GM19452 (cell line): ENCODE measurements at regions not wholly inside any gene's neighbourhood (a gene's known extent, or its start where the extent isn't known, plus 50 kb on each side); places are given as distances from the start of the nearest gene placed in this dataset.
"Not testable (repeated sequence)": the region's sequence is repeated elsewhere in the genome, so short reads cannot be mapped to it uniquely, and the experiment has no call there.

Experiments
- ATAC-seq: cut with Tn5 transposase; IDR thresholded peaks from one replicate; pipeline ENCODE4 v1.9.1; 2021; ENCODE audit not compliant: unreplicated experiment

GRCh38 chr10:53356616-53357349, 584.2 kb upstream of the MBL2 start:
- ATAC-seq: no peak

- ATAC-seq: not testable (repeated sequence)
Measured at GRCh38 chr10:53342531-53342930, 569.9 kb upstream of the MBL2 start.

GRCh38 chr10:53338199-53338598, 565.6 kb upstream of the MBL2 start:
- not testable (repeated sequence) for ATAC-seq

- ATAC-seq: not testable (repeated sequence)
Measured at GRCh38 chr10:53335803-53336422, 563.3 kb upstream of the MBL2 start.

- no peak for ATAC-seq
Measured at GRCh38 chr10:53331460-53331859, 558.9 kb upstream of the MBL2 start.

GRCh38 chr10:53326401-53327305, 554.1 kb upstream of the MBL2 start:
- not testable (repeated sequence) for ATAC-seq

- ATAC-seq: no peak
Measured at GRCh38 chr10:53325066-53325465, 552.5 kb upstream of the MBL2 start.

- no peak for ATAC-seq
Measured at GRCh38 chr10:53315709-53316108, 543.1 kb upstream of the MBL2 start.

GRCh38 chr10:53314876-53315275, 542.3 kb upstream of the MBL2 start:
- ATAC-seq: no peak

- ATAC-seq: no peak
Measured at GRCh38 chr10:53298443-53298842, 525.9 kb upstream of the MBL2 start.

- ATAC-seq: no peak
Measured at GRCh38 chr10:53284615-53285182, 512.1 kb upstream of the MBL2 start.

GRCh38 chr10:53276797-53277196, 504.2 kb upstream of the MBL2 start:
- ATAC-seq: no peak

GRCh38 chr10:53269482-53269881, 496.9 kb upstream of the MBL2 start:
- no peak for ATAC-seq

GRCh38 chr10:53260213-53260612, 487.6 kb upstream of the MBL2 start:
- ATAC-seq: no peak

- ATAC-seq: no peak
Measured at GRCh38 chr10:53256623-53257022, 484.0 kb upstream of the MBL2 start.

GRCh38 chr10:53255661-53256205, 483.1 kb upstream of the MBL2 start:
- ATAC-seq: no peak

- no peak for ATAC-seq
Measured at GRCh38 chr10:53253221-53253620, 480.6 kb upstream of the MBL2 start.

GRCh38 chr10:53239873-53240272, 467.3 kb upstream of the MBL2 start:
- ATAC-seq: no peak

- no peak for ATAC-seq
Measured at GRCh38 chr10:53236941-53237340, 464.4 kb upstream of the MBL2 start.

GRCh38 chr10:53233749-53234148, 461.2 kb upstream of the MBL2 start:
- no peak for ATAC-seq

GRCh38 chr10:53230651-53231050, 458.1 kb upstream of the MBL2 start:
- ATAC-seq: no peak
